OCI-LY1 (cell line): ENCODE measurements at regions not wholly inside any gene's neighbourhood (a gene's known extent, or its start where the extent isn't known, plus 50 kb on each side); places are given as distances from the start of the nearest gene placed in this dataset.

Experiments
- CTCF ChIP-seq: fragments of 200-600 bp; sonication (generic), shearing (Covaris generic); IDR thresholded peaks from 2 replicates; pipeline ENCODE4 v1.5.1; 2017; ENCODE audit warnings: mild to moderate bottlenecking, antibody characterized with exemption, low read length, moderate library complexity, mixed read lengths
- EZH2 ChIP-seq: fragments of 200-600 bp; sonication (generic), shearing (Covaris generic); IDR thresholded peaks from 2 replicates; pipeline ENCODE4 v1.8.0; 2017; ENCODE audit warnings: borderline replicate concordance, mixed run types, mild to moderate bottlenecking, antibody characterized with exemption, low read length, moderate library complexity, mixed read lengths

DNA sequence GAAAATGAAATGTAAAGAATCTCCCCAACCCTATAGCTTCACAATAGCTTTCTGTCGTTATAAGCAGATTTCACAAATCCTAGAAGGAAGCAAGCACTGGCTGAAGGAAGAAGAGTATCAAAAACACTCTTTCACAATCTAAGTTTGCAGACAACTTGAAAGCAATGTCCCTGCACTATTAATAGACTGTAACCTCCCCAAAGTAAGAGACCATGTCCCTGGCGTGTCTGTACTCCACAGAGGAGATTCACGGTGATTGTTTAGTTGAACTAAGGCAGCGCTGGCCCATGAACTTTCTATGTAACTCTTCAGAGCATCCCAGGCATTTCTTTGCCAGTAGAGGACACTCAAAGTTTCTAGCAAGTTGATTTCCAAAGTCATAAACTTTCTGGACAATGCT, 128.0 kb upstream of the HNRNPA3 start:
- TF ChIP-seq CTCF (no peak), EZH2 (no peak)
